HCT116 (cell line): ENCODE measurements at regions not wholly inside any gene's neighbourhood (a gene's known extent, or its start where the extent isn't known, plus 50 kb on each side); places are given as distances from the start of the nearest gene placed in this dataset.

ENCODE experiments used
- ATAC-seq: fragments of 200-7000 bp; cut with Tn5 transposase; 2 replicates; pipeline ENCODE4 v1.9.1; 2020; ENCODE audit warnings: mild to moderate bottlenecking, moderate library complexity
- BruUV-seq: library from RNA; stranded (reverse); fragments of 400-500 nt; replicated peaks from 2 replicates; lab custom pipeline; 2021; lab: Mats Ljungman, UMichigan
- CTCF ChIA-PET: fragments of 300-600 bp; sonication (Branson Sonifier 250); formaldehyde crosslinking; loops from one replicate; lab custom pipeline; 2021; ENCODE audit warnings: antibody characterized with exemption; lab: Charles Lee
- POLR2A ChIA-PET: fragments of 300-600, 350-600 bp; sonication (Branson Sonifier 250); formaldehyde crosslinking; loops from one replicate; lab custom pipeline; 2021; ENCODE audit warnings: antibody characterized with exemption; lab: Charles Lee
- RAD21 ChIA-PET, 2 experiments: fragments of 300-600 bp; sonication (Branson Sonifier 250); formaldehyde crosslinking; loops; one replicate each; lab custom pipeline; 2023; ENCODE audit warnings: low total read pairs in 2 of 2; ENCODE audit not compliant: uncharacterized antibody in 2 of 2, unreplicated experiment in 2 of 2, low non-redundant PET in 1 of 2; lab: Charles Lee
- DNase-seq: peaks from one replicate; pipeline ENCODE4 v3.0.0-alpha.2; 2010; ENCODE audit warnings: low read depth, low spot score
- H2AFZ ChIP-seq: fragments of 200-600 bp; shearing (Covaris generic), sonication (generic); 2 replicates; pipeline ENCODE4 v1.6.1; 2017; ENCODE audit warnings: low read depth, mixed run types, mixed read lengths, antibody characterized with exemption, low read length; ENCODE audit not compliant: poor library complexity, severe bottlenecking
- H3K27ac ChIP-seq: 2 replicates; pipeline ENCODE4 v1.5.1; 2012; ENCODE audit warnings: low read depth, low read length
- H3K27me3 ChIP-seq: fragments of 200-600 bp; sonication (generic); 2 replicates; pipeline ENCODE4 v1.6.1; 2016; ENCODE audit warnings: mixed run types, low read length, mixed read lengths; ENCODE audit not compliant: insufficient read depth
- H3K36me3 ChIP-seq, 2 experiments: fragments of 200-500 bp in 1 of 2; fragments of 200-600 bp in 1 of 2; sonication (Bioruptor generic) in 1 of 2; sonication (generic) in 1 of 2; 2 replicates each; pipeline versions ENCODE4 v1.5.1 to v1.6.1; 2014 to 2016; ENCODE audit warnings: low read length in 2 of 2, inconsistent platforms in 1 of 2, mixed read lengths in 1 of 2, mixed run types in 1 of 2; ENCODE audit not compliant: insufficient read depth in 2 of 2, control insufficient read depth in 1 of 2
- H3K4me1 ChIP-seq, 2 experiments: fragments of 200-600 bp in 1 of 2; sonication (generic) in 1 of 2; 2 replicates each; pipeline versions ENCODE4 v1.5.1 to v1.6.1; 2012 to 2017; ENCODE audit warnings: low read length in 2 of 2, inconsistent platforms in 1 of 2, mild to moderate bottlenecking in 1 of 2, mixed read lengths in 1 of 2, mixed run types in 1 of 2, moderate library complexity in 1 of 2; ENCODE audit not compliant: insufficient read depth in 2 of 2, control insufficient read depth in 1 of 2
- H3K4me2 ChIP-seq: fragments of 200-600 bp; sonication (generic); 2 replicates; pipeline ENCODE4 v1.6.1; 2017; ENCODE audit warnings: mixed run types, low read length, mixed read lengths
- H3K4me3 ChIP-seq, 2 experiments: fragments of 200-600 bp in 1 of 2; sonication (generic) in 1 of 2; replicated peaks in 1 of 2; 2 replicates each; pipeline ENCODE4 v1.5.1; 2011 to 2016; ENCODE audit warnings: low read length in 2 of 2, control low read depth in 1 of 2, low read depth in 1 of 2, mild to moderate bottlenecking in 1 of 2, mixed read lengths in 1 of 2, mixed run types in 1 of 2
- H3K79me2 ChIP-seq: fragments of 200-600 bp; sonication (generic); 2 replicates; pipeline ENCODE4 v1.6.1; 2017; ENCODE audit warnings: mild to moderate bottlenecking, mixed run types, low read length, moderate library complexity, mixed read lengths; ENCODE audit not compliant: insufficient read depth
- H3K9ac ChIP-seq: fragments of 200-600 bp; sonication (generic); 2 replicates; pipeline ENCODE4 v1.6.1; 2016; ENCODE audit warnings: low read length, mixed read lengths
- H3K9me2 ChIP-seq: fragments of 200-600 bp; sonication (generic), shearing (Covaris generic); 2 replicates; pipeline ENCODE4 v1.6.1; 2017; ENCODE audit warnings: mixed run types, mild to moderate bottlenecking, moderate library complexity; ENCODE audit not compliant: insufficient read depth
- H3K9me3 ChIP-seq, 2 experiments: fragments of 200-500 bp in 1 of 2; fragments of 200-600 bp in 1 of 2; sonication (Bioruptor generic) in 1 of 2; sonication (generic) in 1 of 2; 2 replicates each; pipeline ENCODE4 v1.6.1; 2014 to 2017; ENCODE audit warnings: low read length in 2 of 2, mixed read lengths in 2 of 2, inconsistent platforms in 1 of 2, low read depth in 1 of 2, mild to moderate bottlenecking in 1 of 2, mixed run types in 1 of 2, moderate library complexity in 1 of 2; ENCODE audit not compliant: control insufficient read depth in 1 of 2, insufficient read depth in 1 of 2
- H4K20me1 ChIP-seq: fragments of 200-600 bp; sonication (generic), shearing (Covaris generic); 2 replicates; pipeline ENCODE4 v1.6.1; 2017; ENCODE audit warnings: mixed run types, mild to moderate bottlenecking, moderate library complexity; ENCODE audit not compliant: insufficient read depth
- CBX3 ChIP-seq: IDR thresholded peaks from 2 replicates; pipeline ENCODE4 v1.6.1; 2012; ENCODE audit warnings: low read depth
- ELF1 ChIP-seq: IDR thresholded peaks from 2 replicates; pipeline ENCODE4 v1.6.1; 2012; ENCODE audit warnings: low read depth, borderline replicate concordance
- EZH2 ChIP-seq: fragments of 200-600 bp; sonication (generic); IDR thresholded peaks from 2 replicates; pipeline ENCODE4 v1.6.1; 2017; ENCODE audit warnings: antibody characterized with exemption, mixed run types
- EZH2phosphoT487 ChIP-seq: fragments of 200-600 bp; IDR thresholded peaks from 2 replicates; pipeline ENCODE4 v1.6.1; 2018; ENCODE audit warnings: antibody characterized with exemption, borderline replicate concordance
- JUND ChIP-seq: IDR thresholded peaks from 2 replicates; pipeline ENCODE4 v1.6.1; 2012
- POLR2A ChIP-seq: IDR thresholded peaks from 2 replicates; pipeline ENCODE4 v1.7.0; 2011; ENCODE audit warnings: borderline replicate concordance; ENCODE audit not compliant: insufficient read depth, insufficient read length; ENCODE audit errors: extremely low read depth
- RAD21 ChIP-seq: IDR thresholded peaks from 2 replicates; pipeline ENCODE4 v1.6.1; 2012; ENCODE audit warnings: low read depth, mild to moderate bottlenecking
- SIN3A ChIP-seq: IDR thresholded peaks from 2 replicates; pipeline ENCODE4 v1.6.1; 2012; ENCODE audit warnings: low read depth
- SP1 ChIP-seq: IDR thresholded peaks from 2 replicates; pipeline ENCODE4 v1.6.1; 2012; ENCODE audit warnings: low read depth
- SRF ChIP-seq: IDR thresholded peaks from 2 replicates; pipeline ENCODE4 v1.6.1; 2012; ENCODE audit warnings: low read depth
- TCF7L2 ChIP-seq: IDR thresholded peaks from 2 replicates; pipeline ENCODE4 v1.7.0; 2011; ENCODE audit warnings: borderline replicate concordance, inconsistent platforms; ENCODE audit not compliant: insufficient read depth, insufficient read length; ENCODE audit errors: extremely low read depth
- YY1 ChIP-seq: IDR thresholded peaks from 2 replicates; pipeline ENCODE4 v1.6.1; 2011; ENCODE audit warnings: low read length, low read depth, moderate library complexity, mild to moderate bottlenecking; ENCODE audit not compliant: insufficient replicate concordance; ENCODE audit errors: extremely low read depth
- ZFX ChIP-seq: fragments of 450-650 bp; IDR thresholded peaks from 2 replicates; pipeline ENCODE4 v1.6.1; 2017
- ZNF274 ChIP-seq: fragments of 200-500 bp; sonication (Bioruptor generic); IDR thresholded peaks from 2 replicates; pipeline ENCODE4 v1.6.1; 2014; ENCODE audit warnings: mild to moderate bottlenecking, low read depth, low read length, inconsistent platforms
- intact Hi-C: fragments of 100-400 bp; cut with micrococcal nuclease; formaldehyde crosslinking; loops from 2 replicates; pipeline ENCODE4 v1.10.0; 2022
- TF ChIP-seq, protein P1 (sequence below): IDR thresholded peaks from 2 replicates; pipeline ENCODE4 v1.6.1; 2011; ENCODE audit warnings: mild to moderate bottlenecking, low read length, moderate library complexity; ENCODE audit not compliant: insufficient replicate concordance; ENCODE audit errors: extremely low read depth
- TF ChIP-seq, protein P2 (sequence below): IDR thresholded peaks from 2 replicates; pipeline ENCODE4 v1.6.1; 2012
- TF ChIP-seq, protein P3 (sequence below), 3 experiments: fragments of 200-600 bp in 1 of 3; sonication (generic) in 1 of 3; IDR thresholded peaks in 2 of 3; conservative IDR thresholded peaks in 1 of 3; 2 replicates each; pipeline ENCODE4 v1.5.1; 2012 to 2017; ENCODE audit warnings: low read depth in 2 of 3, low read length in 2 of 3, antibody characterized with exemption in 1 of 3, borderline replicate concordance in 1 of 3, control low read depth in 1 of 3, mild to moderate bottlenecking in 1 of 3, mixed read lengths in 1 of 3, mixed run types in 1 of 3, moderate library complexity in 1 of 3; ENCODE audit not compliant: insufficient read depth in 1 of 3
- TF ChIP-seq, protein P4 (sequence below): IDR thresholded peaks from 2 replicates; pipeline ENCODE4 v1.6.1; 2012; ENCODE audit warnings: low read depth

DNA sequence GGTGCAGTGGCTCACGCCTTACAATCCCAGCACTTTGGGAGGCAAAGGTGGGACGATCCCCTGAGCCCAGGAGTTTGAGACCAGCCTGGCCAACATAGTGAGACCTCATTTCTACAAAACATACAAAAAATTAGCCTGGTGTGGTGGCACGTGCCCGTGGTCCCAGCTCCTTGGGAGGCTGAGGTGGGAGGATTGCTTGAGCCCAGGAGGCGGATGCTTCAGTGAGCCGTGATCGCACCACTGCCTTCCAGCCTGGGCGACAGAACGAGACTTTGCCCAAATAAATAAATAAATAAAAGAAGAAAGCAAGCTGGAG lies 91.7 kb upstream of the SEC11C start (continued):
- TF ChIP-seq ZFX = no peak
- TF ChIP-seq ELF1 = no peak
- TF ChIP-seq SRF = no peak
- no peak for TF ChIP-seq SP1
- TF ChIP-seq EZH2 = no peak
- no peak for TF ChIP-seq SIN3A
- no peak for TF ChIP-seq ZNF274
- TF ChIP-seq EZH2phosphoT487 = no peak
- TF ChIP-seq RAD21 = no peak
- TF ChIP-seq CBX3 = no peak
- TF ChIP-seq, protein P1, sequence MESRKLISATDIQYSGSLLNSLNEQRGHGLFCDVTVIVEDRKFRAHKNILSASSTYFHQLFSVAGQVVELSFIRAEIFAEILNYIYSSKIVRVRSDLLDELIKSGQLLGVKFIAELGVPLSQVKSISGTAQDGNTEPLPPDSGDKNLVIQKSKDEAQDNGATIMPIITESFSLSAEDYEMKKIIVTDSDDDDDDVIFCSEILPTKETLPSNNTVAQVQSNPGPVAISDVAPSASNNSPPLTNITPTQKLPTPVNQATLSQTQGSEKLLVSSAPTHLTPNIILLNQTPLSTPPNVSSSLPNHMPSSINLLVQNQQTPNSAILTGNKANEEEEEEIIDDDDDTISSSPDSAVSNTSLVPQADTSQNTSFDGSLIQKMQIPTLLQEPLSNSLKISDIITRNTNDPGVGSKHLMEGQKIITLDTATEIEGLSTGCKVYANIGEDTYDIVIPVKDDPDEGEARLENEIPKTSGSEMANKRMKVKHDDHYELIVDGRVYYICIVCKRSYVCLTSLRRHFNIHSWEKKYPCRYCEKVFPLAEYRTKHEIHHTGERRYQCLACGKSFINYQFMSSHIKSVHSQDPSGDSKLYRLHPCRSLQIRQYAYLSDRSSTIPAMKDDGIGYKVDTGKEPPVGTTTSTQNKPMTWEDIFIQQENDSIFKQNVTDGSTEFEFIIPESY = no peak
- no peak for TF ChIP-seq POLR2A
- no peak for TF ChIP-seq JUND

DNA sequence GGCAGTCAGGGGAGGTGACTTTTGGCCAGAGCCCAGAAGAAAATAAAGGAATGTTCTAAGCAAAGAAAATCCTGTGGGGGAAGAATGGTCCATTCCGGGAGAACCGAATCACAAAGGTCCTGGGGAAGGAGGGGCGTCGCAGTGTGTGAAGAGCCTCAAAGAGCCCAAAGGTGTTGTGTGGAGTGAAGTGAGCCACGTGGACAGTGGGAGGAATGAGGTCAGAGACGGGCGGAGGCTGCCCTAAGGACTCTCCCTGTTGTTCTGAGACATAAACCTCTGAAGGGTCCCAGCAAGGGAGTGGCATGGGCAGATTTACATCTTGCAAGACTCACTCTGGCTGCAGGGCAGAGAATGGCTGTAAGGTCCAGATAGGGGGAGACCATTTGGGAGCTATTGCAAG lies 91.3 kb upstream of the SEC11C start:
- no peak overlapping the region for H3K27ac ChIP-seq
- no TSS peak for BruUV-seq
- H4K20me1 ChIP-seq = no peaks in the 10 kb centered on the region
- ChIA-PET CTCF (no interaction called here), RAD21 (no interaction called here), POLR2A (no interaction called here)
- no peaks in the 10 kb centered on the region for H3K9me2 ChIP-seq
- H3K79me2 ChIP-seq = no peaks in the 10 kb centered on the region
- H3K9me3 ChIP-seq = no peaks in the 10 kb centered on the region
- intact Hi-C loops = no loop called here
- no peak overlapping the region for H2AFZ ChIP-seq
- H3K4me1 ChIP-seq = no peaks in the 10 kb centered on the region
- H3K4me3 ChIP-seq = no peak overlapping the region
- DNase-seq (no peak), ATAC-seq (no peak)
- H3K27me3 ChIP-seq = peaks cover 33% of the 10 kb centered on the region
- H3K4me2 ChIP-seq = no peak overlapping the region
- TF ChIP-seq EZH2phosphoT487 (no peak), ZNF274 (no peak), POLR2A (no peak), TCF7L2 (no peak), ELF1 (no peak), SRF (no peak), JUND (no peak), SIN3A (no peak), CBX3 (no peak), EZH2 (no peak), SP1 (no peak), YY1 (no peak)
- TF ChIP-seq, protein P2, sequence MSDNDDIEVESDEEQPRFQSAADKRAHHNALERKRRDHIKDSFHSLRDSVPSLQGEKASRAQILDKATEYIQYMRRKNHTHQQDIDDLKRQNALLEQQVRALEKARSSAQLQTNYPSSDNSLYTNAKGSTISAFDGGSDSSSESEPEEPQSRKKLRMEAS = no peak
- TF ChIP-seq, protein P3, sequence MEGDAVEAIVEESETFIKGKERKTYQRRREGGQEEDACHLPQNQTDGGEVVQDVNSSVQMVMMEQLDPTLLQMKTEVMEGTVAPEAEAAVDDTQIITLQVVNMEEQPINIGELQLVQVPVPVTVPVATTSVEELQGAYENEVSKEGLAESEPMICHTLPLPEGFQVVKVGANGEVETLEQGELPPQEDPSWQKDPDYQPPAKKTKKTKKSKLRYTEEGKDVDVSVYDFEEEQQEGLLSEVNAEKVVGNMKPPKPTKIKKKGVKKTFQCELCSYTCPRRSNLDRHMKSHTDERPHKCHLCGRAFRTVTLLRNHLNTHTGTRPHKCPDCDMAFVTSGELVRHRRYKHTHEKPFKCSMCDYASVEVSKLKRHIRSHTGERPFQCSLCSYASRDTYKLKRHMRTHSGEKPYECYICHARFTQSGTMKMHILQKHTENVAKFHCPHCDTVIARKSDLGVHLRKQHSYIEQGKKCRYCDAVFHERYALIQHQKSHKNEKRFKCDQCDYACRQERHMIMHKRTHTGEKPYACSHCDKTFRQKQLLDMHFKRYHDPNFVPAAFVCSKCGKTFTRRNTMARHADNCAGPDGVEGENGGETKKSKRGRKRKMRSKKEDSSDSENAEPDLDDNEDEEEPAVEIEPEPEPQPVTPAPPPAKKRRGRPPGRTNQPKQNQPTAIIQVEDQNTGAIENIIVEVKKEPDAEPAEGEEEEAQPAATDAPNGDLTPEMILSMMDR (IDR thresholded peaks at IDR 0.05 in 2 of 3, conservative IDR thresholded peaks at IDR 0.05 in 1 of 3; ENCODE audit: borderline replicate concordance in 1 of 3, insufficient read depth in 1 of 3, low read depth in 2 of 3, low read length in 2 of 3) = no peak
- TF ChIP-seq, protein P4, sequence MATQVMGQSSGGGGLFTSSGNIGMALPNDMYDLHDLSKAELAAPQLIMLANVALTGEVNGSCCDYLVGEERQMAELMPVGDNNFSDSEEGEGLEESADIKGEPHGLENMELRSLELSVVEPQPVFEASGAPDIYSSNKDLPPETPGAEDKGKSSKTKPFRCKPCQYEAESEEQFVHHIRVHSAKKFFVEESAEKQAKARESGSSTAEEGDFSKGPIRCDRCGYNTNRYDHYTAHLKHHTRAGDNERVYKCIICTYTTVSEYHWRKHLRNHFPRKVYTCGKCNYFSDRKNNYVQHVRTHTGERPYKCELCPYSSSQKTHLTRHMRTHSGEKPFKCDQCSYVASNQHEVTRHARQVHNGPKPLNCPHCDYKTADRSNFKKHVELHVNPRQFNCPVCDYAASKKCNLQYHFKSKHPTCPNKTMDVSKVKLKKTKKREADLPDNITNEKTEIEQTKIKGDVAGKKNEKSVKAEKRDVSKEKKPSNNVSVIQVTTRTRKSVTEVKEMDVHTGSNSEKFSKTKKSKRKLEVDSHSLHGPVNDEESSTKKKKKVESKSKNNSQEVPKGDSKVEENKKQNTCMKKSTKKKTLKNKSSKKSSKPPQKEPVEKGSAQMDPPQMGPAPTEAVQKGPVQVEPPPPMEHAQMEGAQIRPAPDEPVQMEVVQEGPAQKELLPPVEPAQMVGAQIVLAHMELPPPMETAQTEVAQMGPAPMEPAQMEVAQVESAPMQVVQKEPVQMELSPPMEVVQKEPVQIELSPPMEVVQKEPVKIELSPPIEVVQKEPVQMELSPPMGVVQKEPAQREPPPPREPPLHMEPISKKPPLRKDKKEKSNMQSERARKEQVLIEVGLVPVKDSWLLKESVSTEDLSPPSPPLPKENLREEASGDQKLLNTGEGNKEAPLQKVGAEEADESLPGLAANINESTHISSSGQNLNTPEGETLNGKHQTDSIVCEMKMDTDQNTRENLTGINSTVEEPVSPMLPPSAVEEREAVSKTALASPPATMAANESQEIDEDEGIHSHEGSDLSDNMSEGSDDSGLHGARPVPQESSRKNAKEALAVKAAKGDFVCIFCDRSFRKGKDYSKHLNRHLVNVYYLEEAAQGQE = no peak
- H3K36me3 ChIP-seq = no peaks in the 10 kb centered on the region
- H3K9ac ChIP-seq = no peak overlapping the region
